CD14-positive monocyte (primary cell): ENCODE measurements at regions not wholly inside any gene's neighbourhood (a gene's known extent, or its start where the extent isn't known, plus 50 kb on each side); places are given as distances from the start of the nearest gene placed in this dataset.
A peak's percentile ranks its signal among the peaks of the same experiment; 100 is the strongest.

Source experiments
- DNase-seq, 3 donors: peaks; one replicate each; pipeline ENCODE4 v3.0.0-alpha.2; 2011 to 2022
- H2AFZ ChIP-seq: 2 replicates; pipeline ENCODE4 v1.6.0; 2012; ENCODE audit warnings: mild to moderate bottlenecking, low read depth, low read length, inconsistent platforms; ENCODE audit not compliant: insufficient read depth, poor library complexity, severe bottlenecking
- H3K27ac ChIP-seq, 2 donors: 1 replicate in 1 of 2; 2 replicates in 1 of 2; pipeline ENCODE4 v1.5.1; 2012 to 2013; ENCODE audit warnings: low read length in 2 of 2, control low read depth in 1 of 2, inconsistent platforms in 1 of 2, low read depth in 1 of 2, mild to moderate bottlenecking in 1 of 2
- H3K27me3 ChIP-seq, 2 donors: one replicate each; pipeline versions ENCODE4 v1.6.0 to v1.6.1; 2011 to 2013; ENCODE audit warnings: low read length in 2 of 2; ENCODE audit not compliant: control insufficient read depth in 2 of 2, insufficient read depth in 2 of 2
- H3K36me3 ChIP-seq, 2 donors: replicated peaks in 1 of 2; 1 replicate in 1 of 2; 2 replicates in 1 of 2; pipeline versions ENCODE4 v1.5.1 to v1.6.1; 2012 to 2013; ENCODE audit warnings: low read length in 2 of 2, control low read depth in 1 of 2, inconsistent platforms in 1 of 2, mild to moderate bottlenecking in 1 of 2; ENCODE audit not compliant: insufficient read depth in 2 of 2, control insufficient read depth in 1 of 2
- H3K4me1 ChIP-seq, 2 donors: 1 replicate in 1 of 2; 2 replicates in 1 of 2; pipeline versions ENCODE4 v1.5.1 to v1.6.1; 2012 to 2013; ENCODE audit warnings: low read length in 2 of 2, control low read depth in 1 of 2, inconsistent platforms in 1 of 2, mild to moderate bottlenecking in 1 of 2, moderate library complexity in 1 of 2; ENCODE audit not compliant: insufficient read depth in 2 of 2, control insufficient read depth in 1 of 2
- H3K4me2 ChIP-seq: replicated peaks from 2 replicates; pipeline ENCODE3; 2012; ENCODE audit warnings: low read length, moderate library complexity, mild to moderate bottlenecking; ENCODE audit not compliant: poor library complexity, severe bottlenecking; ENCODE audit errors: extremely low read depth
- H3K4me3 ChIP-seq, 3 experiments: fragments of 200-600 bp in 1 of 3; sonication (generic) in 1 of 3; replicated peaks in 1 of 3; 1 replicate in 2 of 3; 2 replicates in 1 of 3; pipeline ENCODE4 v1.5.1; 2011 to 2013; ENCODE audit warnings: low read length in 3 of 3, mild to moderate bottlenecking in 3 of 3, control low read depth in 2 of 3, low read depth in 2 of 3, inconsistent platforms in 1 of 3, moderate library complexity in 1 of 3
- H3K79me2 ChIP-seq: 2 replicates; pipeline ENCODE4 v1.6.0; 2012; ENCODE audit warnings: mild to moderate bottlenecking, control low read depth, inconsistent platforms, low read length, moderate library complexity; ENCODE audit not compliant: insufficient read depth
- H3K9ac ChIP-seq: 2 replicates; pipeline ENCODE4 v1.6.0; 2017; ENCODE audit warnings: low read length, mild to moderate bottlenecking; ENCODE audit not compliant: insufficient read depth, poor library complexity, severe bottlenecking
- H3K9me3 ChIP-seq, 2 donors: replicated peaks in 1 of 2; 1 replicate in 1 of 2; 2 replicates in 1 of 2; pipeline versions ENCODE4 v1.5.1 to v1.6.1; 2012 to 2013; ENCODE audit warnings: low read length in 2 of 2, control low read depth in 1 of 2; ENCODE audit not compliant: control insufficient read depth in 1 of 2, insufficient read depth in 1 of 2
- H4K20me1 ChIP-seq: 2 replicates; pipeline ENCODE4 v1.6.0; 2012; ENCODE audit warnings: mild to moderate bottlenecking, low read length, control low read depth, moderate library complexity; ENCODE audit not compliant: insufficient read depth
- H3K27ac Mint-ChIP-seq, 7 donors: one replicate each; pipeline ENCODE4 v1.8.0; 2020; ENCODE audit warnings: mild to moderate bottlenecking in 7 of 7, mixed read lengths in 7 of 7, moderate library complexity in 6 of 7, inconsistent platforms in 2 of 7
- H3K27me3 Mint-ChIP-seq, 3 donors: one replicate each; pipeline ENCODE4 v1.8.0; 2021 to 2022; ENCODE audit warnings: low read depth in 3 of 3, mild to moderate bottlenecking in 3 of 3, mixed read lengths in 3 of 3, moderate library complexity in 3 of 3, inconsistent platforms in 1 of 3
- H3K36me3 Mint-ChIP-seq, 2 donors: one replicate each; pipeline ENCODE4 v1.8.0; 2020; ENCODE audit warnings: mixed read lengths in 2 of 2, inconsistent platforms in 1 of 2, mild to moderate bottlenecking in 1 of 2
- H3K4me1 Mint-ChIP-seq: one replicate; pipeline ENCODE4 v1.8.0; 2020; ENCODE audit warnings: mild to moderate bottlenecking, mixed read lengths
- H3K4me3 Mint-ChIP-seq, 2 donors: one replicate each; pipeline ENCODE4 v1.8.0; 2020; ENCODE audit warnings: mild to moderate bottlenecking in 2 of 2, mixed read lengths in 2 of 2, moderate library complexity in 1 of 2
- H3K9me3 Mint-ChIP-seq, 7 donors: one replicate each; pipeline ENCODE4 v1.8.0; 2020 to 2022; ENCODE audit warnings: mixed read lengths in 7 of 7, mild to moderate bottlenecking in 6 of 7, moderate library complexity in 6 of 7, inconsistent platforms in 2 of 7
- WGBS: methylation state at CpG from one replicate; pipeline ENCODE4 v1.1.5; 2013; ENCODE audit warnings: missing lambda C conversion rate; ENCODE audit not compliant: insufficient coverage; 5-methylcytosine and 5-hydroxymethylcytosine counted together
- intact Hi-C, 2 donors: fragments of 100-400 bp; cut with micrococcal nuclease; formaldehyde crosslinking; loops; one replicate each; pipeline versions ENCODE4 v1.15.0 to v1.15.1; 2023
- TF ChIP-seq, protein P1 (sequence below): fragments of 200-600 bp; IDR thresholded peaks from one replicate; pipeline ENCODE4 v1.8.0; 2022; ENCODE audit warnings: antibody characterized with exemption, mild to moderate bottlenecking

DNA sequence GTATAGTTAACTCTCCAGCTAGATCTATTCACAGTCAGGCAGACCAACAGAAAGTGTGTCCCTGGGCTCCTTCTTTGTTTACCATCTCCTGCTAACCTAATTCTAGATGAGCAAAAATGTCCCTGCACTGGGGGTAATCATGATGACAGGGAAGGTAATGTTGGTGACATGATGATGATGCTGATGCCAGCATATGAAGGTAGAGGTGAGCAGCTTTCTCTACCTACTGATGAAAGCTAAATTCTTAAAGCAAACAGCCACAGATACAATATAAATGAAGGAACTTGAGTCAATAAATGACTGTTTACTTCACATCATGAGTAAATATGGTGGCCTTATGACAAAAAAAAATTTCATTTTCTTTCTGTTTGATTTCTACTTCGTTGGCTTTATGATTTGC lies 78.5 kb downstream of the NKX6-1 start:
- Histone ChIP-seq H2AFZ (no peak overlapping the region), H3K79me2 (no peaks in the 10 kb centered on the region), H4K20me1 (no peaks in the 10 kb centered on the region), H3K36me3 (no peaks in the 10 kb centered on the region), H3K4me2 (no peak overlapping the region), H3K9ac (no peak overlapping the region), H3K27ac (no peak overlapping the region), H3K27me3 (no peaks in the 10 kb centered on the region), H3K4me3 (no peak overlapping the region), H3K9me3 (no peaks in the 10 kb centered on the region), H3K4me1 (no peaks in the 10 kb centered on the region)
- Mint-ChIP-seq H3K4me1 (no peaks in the 10 kb centered on the region), H3K36me3 (no peaks in the 10 kb centered on the region), H3K4me3 (no peak overlapping the region), H3K27ac (peak overlapping the region in 1 of 7 donors; percentile 60), H3K27me3 (peaks cover 0 to 2% (median 0%) of the 10 kb centered on the region in 3 donors), H3K9me3 (peaks cover 0 to 9% (median 2%) of the 10 kb centered on the region in 7 donors)
- no peak for DNase-seq
- TF ChIP-seq, protein P1, sequence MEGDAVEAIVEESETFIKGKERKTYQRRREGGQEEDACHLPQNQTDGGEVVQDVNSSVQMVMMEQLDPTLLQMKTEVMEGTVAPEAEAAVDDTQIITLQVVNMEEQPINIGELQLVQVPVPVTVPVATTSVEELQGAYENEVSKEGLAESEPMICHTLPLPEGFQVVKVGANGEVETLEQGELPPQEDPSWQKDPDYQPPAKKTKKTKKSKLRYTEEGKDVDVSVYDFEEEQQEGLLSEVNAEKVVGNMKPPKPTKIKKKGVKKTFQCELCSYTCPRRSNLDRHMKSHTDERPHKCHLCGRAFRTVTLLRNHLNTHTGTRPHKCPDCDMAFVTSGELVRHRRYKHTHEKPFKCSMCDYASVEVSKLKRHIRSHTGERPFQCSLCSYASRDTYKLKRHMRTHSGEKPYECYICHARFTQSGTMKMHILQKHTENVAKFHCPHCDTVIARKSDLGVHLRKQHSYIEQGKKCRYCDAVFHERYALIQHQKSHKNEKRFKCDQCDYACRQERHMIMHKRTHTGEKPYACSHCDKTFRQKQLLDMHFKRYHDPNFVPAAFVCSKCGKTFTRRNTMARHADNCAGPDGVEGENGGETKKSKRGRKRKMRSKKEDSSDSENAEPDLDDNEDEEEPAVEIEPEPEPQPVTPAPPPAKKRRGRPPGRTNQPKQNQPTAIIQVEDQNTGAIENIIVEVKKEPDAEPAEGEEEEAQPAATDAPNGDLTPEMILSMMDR, result no peak
- no CpG with 5 or more reads among the region's 1 CpG for WGBS
- intact Hi-C loops, result no loop called here

DNA sequence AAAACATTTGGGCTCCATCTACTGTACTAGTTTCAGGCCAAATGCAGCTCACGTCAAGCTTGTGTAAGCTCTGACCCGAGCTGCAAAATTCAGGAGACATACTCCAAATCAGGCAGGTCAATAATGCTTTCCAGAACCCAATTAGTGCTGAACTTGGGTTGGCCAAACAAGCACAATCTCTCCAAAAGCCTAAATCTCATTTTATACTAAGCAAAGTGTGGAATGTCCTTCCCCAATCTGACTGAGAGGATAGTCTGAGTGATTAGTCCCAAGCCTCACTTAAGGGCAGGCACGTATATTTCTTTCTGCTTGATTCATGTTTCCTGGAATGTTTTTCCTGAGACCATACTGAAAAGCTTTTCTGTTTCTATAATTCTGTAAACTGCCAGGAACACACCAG lies 79.9 kb downstream of the NKX6-1 start:
- TF ChIP-seq, protein P1, result no peak
- H3K4me1 Mint-ChIP-seq, result no peaks in the 10 kb centered on the region
- H3K79me2 ChIP-seq, result no peaks in the 10 kb centered on the region
- H3K4me2 ChIP-seq, result no peak overlapping the region
- no peak for DNase-seq
- no peaks in the 10 kb centered on the region for H3K36me3 ChIP-seq
- H3K4me1 ChIP-seq, result no peaks in the 10 kb centered on the region
- H3K4me3 ChIP-seq, result no peak overlapping the region
- WGBS, result 76% methylated on average over 3 of the region's 3 CpGs
- H3K36me3 Mint-ChIP-seq, result no peaks in the 10 kb centered on the region
- no peak overlapping the region for H2AFZ ChIP-seq
- H4K20me1 ChIP-seq, result no peaks in the 10 kb centered on the region
- H3K4me3 Mint-ChIP-seq, result no peak overlapping the region
- no peak overlapping the region for H3K27ac Mint-ChIP-seq
- peaks cover 0 to 6% (median 0%) of the 10 kb centered on the region in 7 donors for H3K9me3 Mint-ChIP-seq
- no peak overlapping the region for H3K9ac ChIP-seq
- no peak overlapping the region for H3K27ac ChIP-seq
- no peaks in the 10 kb centered on the region for H3K27me3 Mint-ChIP-seq
- intact Hi-C loops, result no loop called here
- no peaks in the 10 kb centered on the region for H3K27me3 ChIP-seq
- no peaks in the 10 kb centered on the region for H3K9me3 ChIP-seq
